ENCODE measurements at regions not wholly inside any gene's neighbourhood (a gene's known extent, or its start where the extent isn't known, plus 50 kb on each side); places are given as distances from the start of the nearest gene placed in this dataset.

DNA sequence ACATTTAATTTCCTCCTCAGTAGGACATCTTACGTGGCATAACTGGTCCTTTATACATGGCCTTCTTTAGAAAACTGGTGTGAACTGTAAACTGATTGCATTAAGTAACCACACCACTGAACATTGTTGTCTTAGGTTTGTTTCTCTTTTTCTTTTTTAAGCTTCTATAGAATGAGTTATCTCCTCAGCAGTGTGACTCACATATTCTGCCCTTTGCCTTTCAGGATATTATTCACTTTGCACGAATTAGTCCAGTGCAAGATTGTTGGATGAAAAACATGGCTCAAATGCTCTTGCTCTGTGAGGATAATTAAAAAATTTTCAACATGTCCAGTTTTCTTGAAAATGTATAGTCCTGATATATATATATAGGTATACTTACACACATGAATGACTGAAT is 147.6 kb downstream of the KBTBD8 start:
- TF ChIP-seq, protein P1, sequence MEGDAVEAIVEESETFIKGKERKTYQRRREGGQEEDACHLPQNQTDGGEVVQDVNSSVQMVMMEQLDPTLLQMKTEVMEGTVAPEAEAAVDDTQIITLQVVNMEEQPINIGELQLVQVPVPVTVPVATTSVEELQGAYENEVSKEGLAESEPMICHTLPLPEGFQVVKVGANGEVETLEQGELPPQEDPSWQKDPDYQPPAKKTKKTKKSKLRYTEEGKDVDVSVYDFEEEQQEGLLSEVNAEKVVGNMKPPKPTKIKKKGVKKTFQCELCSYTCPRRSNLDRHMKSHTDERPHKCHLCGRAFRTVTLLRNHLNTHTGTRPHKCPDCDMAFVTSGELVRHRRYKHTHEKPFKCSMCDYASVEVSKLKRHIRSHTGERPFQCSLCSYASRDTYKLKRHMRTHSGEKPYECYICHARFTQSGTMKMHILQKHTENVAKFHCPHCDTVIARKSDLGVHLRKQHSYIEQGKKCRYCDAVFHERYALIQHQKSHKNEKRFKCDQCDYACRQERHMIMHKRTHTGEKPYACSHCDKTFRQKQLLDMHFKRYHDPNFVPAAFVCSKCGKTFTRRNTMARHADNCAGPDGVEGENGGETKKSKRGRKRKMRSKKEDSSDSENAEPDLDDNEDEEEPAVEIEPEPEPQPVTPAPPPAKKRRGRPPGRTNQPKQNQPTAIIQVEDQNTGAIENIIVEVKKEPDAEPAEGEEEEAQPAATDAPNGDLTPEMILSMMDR (IDR thresholded peaks at IDR 0.05), result no peak
- no peak for TF ChIP-seq POLR2A (IDR thresholded peaks at IDR 0.05)
